HFFc6 (cell line): ENCODE measurements at regions not wholly inside any gene's neighbourhood (a gene's known extent, or its start where the extent isn't known, plus 50 kb on each side); places are given as distances from the start of the nearest gene placed in this dataset. TPM values are rescaled to one million over a fixed set of nuclear protein-coding genes. Genes with fewer than 3 reads are reported as not detected.

Experiments
- DNase-seq: peaks from one replicate; pipeline ENCODE4 v3.0.0-alpha.2; 2018
- H3K27ac Mint-ChIP-seq: 2 replicates; pipeline ENCODE4 v1.8.0; 2020; ENCODE audit warnings: mild to moderate bottlenecking, mixed read lengths
- H3K27me3 Mint-ChIP-seq: 2 replicates; pipeline ENCODE4 v1.8.0; 2021; ENCODE audit warnings: mild to moderate bottlenecking, moderate library complexity, mixed read lengths; ENCODE audit not compliant: insufficient read depth
- H3K36me3 Mint-ChIP-seq: 2 replicates; pipeline ENCODE4 v1.8.0; 2021; ENCODE audit warnings: low read depth, mixed read lengths
- H3K4me1 Mint-ChIP-seq: 2 replicates; pipeline ENCODE4 v1.8.0; 2020; ENCODE audit warnings: low read depth, mixed read lengths
- H3K4me3 Mint-ChIP-seq: 2 replicates; pipeline ENCODE4 v1.8.0; 2020; ENCODE audit warnings: mild to moderate bottlenecking, moderate library complexity, mixed read lengths
- H3K9me3 Mint-ChIP-seq: 2 replicates; pipeline ENCODE4 v1.8.0; 2020; ENCODE audit warnings: mild to moderate bottlenecking, mixed read lengths
- microRNA-seq: library from miRNA; unstranded; fragments of <30 nt; microRNA quantifications from one replicate; pipeline ENCODE4, GENCODE V29; 2019
- TF ChIP-seq, protein P1 (sequence below): fragments of 200-600 bp; sonication (generic); IDR thresholded peaks from 2 replicates; pipeline ENCODE4 v1.5.0; 2021; ENCODE audit warnings: antibody characterized with exemption, mild to moderate bottlenecking

DNA sequence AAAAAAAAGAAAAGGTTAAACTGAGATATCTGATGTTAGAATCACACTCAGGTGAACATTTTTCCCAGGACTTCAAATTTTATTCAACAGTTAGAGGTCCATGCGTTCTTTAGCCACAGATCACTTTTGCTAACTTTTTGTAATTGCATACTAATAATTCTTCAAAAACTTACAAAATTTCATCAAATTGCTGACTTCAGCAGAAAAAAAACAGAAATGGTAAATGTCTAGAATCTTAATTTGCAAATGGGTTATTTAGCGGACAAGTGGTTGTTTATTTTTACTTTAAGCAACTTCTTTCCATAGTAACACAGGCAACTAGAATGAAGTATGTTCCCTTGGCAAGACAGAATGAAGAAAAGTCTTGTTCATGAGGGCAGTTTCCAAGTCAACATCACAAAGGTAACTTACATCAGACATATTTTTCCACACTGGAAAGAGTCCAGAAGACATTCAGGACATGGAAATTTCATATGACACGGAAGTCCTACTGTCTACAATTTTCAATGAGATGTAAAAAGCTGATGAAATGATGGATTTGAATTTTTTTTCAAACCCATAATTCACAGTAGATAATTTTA is 62.5 kb upstream of the SOX5 start:
- H3K4me3 Mint-ChIP-seq = no peak overlapping the region
- peaks cover 40% of the 10 kb centered on the region for H3K9me3 Mint-ChIP-seq
- no peaks in the 10 kb centered on the region; the same call in 1 of the 2 replicates for H3K36me3 Mint-ChIP-seq
- no peak for DNase-seq
- H3K27ac Mint-ChIP-seq = no peak overlapping the region
- H3K4me1 Mint-ChIP-seq = no peaks in the 10 kb centered on the region
- TF ChIP-seq, protein P1, sequence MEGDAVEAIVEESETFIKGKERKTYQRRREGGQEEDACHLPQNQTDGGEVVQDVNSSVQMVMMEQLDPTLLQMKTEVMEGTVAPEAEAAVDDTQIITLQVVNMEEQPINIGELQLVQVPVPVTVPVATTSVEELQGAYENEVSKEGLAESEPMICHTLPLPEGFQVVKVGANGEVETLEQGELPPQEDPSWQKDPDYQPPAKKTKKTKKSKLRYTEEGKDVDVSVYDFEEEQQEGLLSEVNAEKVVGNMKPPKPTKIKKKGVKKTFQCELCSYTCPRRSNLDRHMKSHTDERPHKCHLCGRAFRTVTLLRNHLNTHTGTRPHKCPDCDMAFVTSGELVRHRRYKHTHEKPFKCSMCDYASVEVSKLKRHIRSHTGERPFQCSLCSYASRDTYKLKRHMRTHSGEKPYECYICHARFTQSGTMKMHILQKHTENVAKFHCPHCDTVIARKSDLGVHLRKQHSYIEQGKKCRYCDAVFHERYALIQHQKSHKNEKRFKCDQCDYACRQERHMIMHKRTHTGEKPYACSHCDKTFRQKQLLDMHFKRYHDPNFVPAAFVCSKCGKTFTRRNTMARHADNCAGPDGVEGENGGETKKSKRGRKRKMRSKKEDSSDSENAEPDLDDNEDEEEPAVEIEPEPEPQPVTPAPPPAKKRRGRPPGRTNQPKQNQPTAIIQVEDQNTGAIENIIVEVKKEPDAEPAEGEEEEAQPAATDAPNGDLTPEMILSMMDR = no peak
- H3K27me3 Mint-ChIP-seq = no peaks in the 10 kb centered on the region; the same call in 1 of the 2 replicates

DNA sequence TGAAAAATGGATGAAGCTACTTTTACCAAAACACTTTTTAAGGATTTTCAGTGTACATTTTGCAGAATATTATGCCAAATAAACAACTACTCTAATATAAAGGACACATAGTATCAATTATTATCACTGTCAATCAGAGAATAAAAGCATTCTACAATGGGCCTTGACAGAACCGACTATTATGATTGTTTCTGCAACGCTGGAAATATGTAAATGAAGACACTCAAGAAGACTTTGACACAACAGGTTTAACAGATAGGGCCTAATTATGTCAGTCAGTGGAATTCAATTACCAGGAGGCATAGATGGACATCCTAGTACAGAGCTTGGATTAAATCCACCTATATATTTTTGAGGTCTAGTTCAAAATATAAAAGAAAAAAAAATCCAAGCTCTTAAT is 58.7 kb upstream of the SOX5 start:
- H3K4me3 Mint-ChIP-seq = no peak overlapping the region

More for the DNA sequence above, 58.7 kb upstream of the SOX5 start:
- H3K27me3 Mint-ChIP-seq = no peaks in the 10 kb centered on the region
- no peak overlapping the region for H3K27ac Mint-ChIP-seq
- no peak for DNase-seq
- peaks cover 13% of the 10 kb centered on the region; the same call in 1 of the 2 replicates for H3K9me3 Mint-ChIP-seq
- H3K36me3 Mint-ChIP-seq = no peaks in the 10 kb centered on the region
- TF ChIP-seq, protein P1 = no peak
- H3K4me1 Mint-ChIP-seq = no peaks in the 10 kb centered on the region

Small RNAs in the stretch of these regions (microRNA-seq; reads per million reads assigned to microRNA genes)
- gene MIR920 = not detected
